Astrocyte (in vitro differentiated cells and primary cell): ENCODE measurements at regions not wholly inside any gene's neighbourhood (a gene's known extent, or its start where the extent isn't known, plus 50 kb on each side); places are given as distances from the start of the nearest gene placed in this dataset.

Experiments
- DNase-seq: peaks from one replicate; pipeline ENCODE4 v3.0.0-alpha.2; 2010; ENCODE audit warnings: low read depth
- FAIRE-seq: peaks from 2 replicates; lab custom pipeline; 2011; peaks lifted over from hg19 to GRCh38; lab: Jason Lieb, UNC
- H2AFZ ChIP-seq: 2 replicates; pipeline ENCODE4 v1.6.0; 2012; ENCODE audit warnings: low read depth, low read length, inconsistent platforms
- H3K27ac ChIP-seq: 2 replicates; pipeline ENCODE4 v1.5.1; 2011; ENCODE audit warnings: low read depth, low read length, inconsistent platforms
- H3K27me3 ChIP-seq: 2 replicates; pipeline ENCODE4 v1.6.0; 2011; ENCODE audit warnings: low read length, inconsistent platforms; ENCODE audit not compliant: insufficient read depth
- H3K36me3 ChIP-seq: 2 replicates; pipeline ENCODE4 v1.5.1; 2011; ENCODE audit warnings: low read length, inconsistent platforms; ENCODE audit not compliant: insufficient read depth
- H3K4me1 ChIP-seq: 2 replicates; pipeline ENCODE4 v1.5.1; 2011; ENCODE audit warnings: low read length, inconsistent platforms; ENCODE audit not compliant: insufficient read depth
- H3K4me2 ChIP-seq: 2 replicates; pipeline ENCODE4 v1.6.0; 2012; ENCODE audit warnings: low read length, inconsistent platforms
- H3K4me3 ChIP-seq: 2 replicates; pipeline ENCODE4 v1.5.1; 2011; ENCODE audit warnings: low read depth, mild to moderate bottlenecking, low read length, inconsistent platforms; ENCODE audit not compliant: insufficient read depth
- H3K79me2 ChIP-seq: 2 replicates; pipeline ENCODE4 v1.6.0; 2012; ENCODE audit warnings: mild to moderate bottlenecking, low read length, inconsistent platforms; ENCODE audit not compliant: insufficient read depth
- H3K9ac ChIP-seq: 2 replicates; pipeline ENCODE4 v1.6.0; 2012; ENCODE audit warnings: mild to moderate bottlenecking, low read length, inconsistent platforms
- H3K9me3 ChIP-seq: 2 replicates; pipeline ENCODE4 v1.5.1; 2012; ENCODE audit warnings: low read depth, mild to moderate bottlenecking, low read length, inconsistent platforms; ENCODE audit not compliant: insufficient read depth
- H4K20me1 ChIP-seq: 2 replicates; pipeline ENCODE4 v1.6.0; 2012; ENCODE audit warnings: low read length, inconsistent platforms; ENCODE audit not compliant: insufficient read depth
- H3K27ac Mint-ChIP-seq: one replicate; pipeline ENCODE4 v1.8.0; 2021; ENCODE audit warnings: mild to moderate bottlenecking, mixed read lengths; ENCODE audit not compliant: unreplicated experiment
- H3K27me3 Mint-ChIP-seq: one replicate; pipeline ENCODE4 v1.8.0; 2021; ENCODE audit warnings: low read depth, mixed read lengths; ENCODE audit not compliant: unreplicated experiment
- H3K36me3 Mint-ChIP-seq: one replicate; pipeline ENCODE4 v1.8.0; 2021; ENCODE audit warnings: low read depth, mixed read lengths; ENCODE audit not compliant: unreplicated experiment
- H3K4me1 Mint-ChIP-seq: one replicate; pipeline ENCODE4 v1.8.0; 2021; ENCODE audit warnings: low read depth, mixed read lengths; ENCODE audit not compliant: unreplicated experiment
- H3K4me3 Mint-ChIP-seq: one replicate; pipeline ENCODE4 v1.8.0; 2021; ENCODE audit warnings: mild to moderate bottlenecking, moderate library complexity, mixed read lengths; ENCODE audit not compliant: unreplicated experiment
- H3K9me3 Mint-ChIP-seq: one replicate; pipeline ENCODE4 v1.8.0; 2021; ENCODE audit warnings: mild to moderate bottlenecking, mixed read lengths; ENCODE audit not compliant: unreplicated experiment
- CTCF ChIP-seq: IDR thresholded peaks from 2 replicates; pipeline ENCODE4 v1.5.1; 2011; ENCODE audit warnings: low read depth, mild to moderate bottlenecking, inconsistent platforms, low read length, moderate library complexity; ENCODE audit not compliant: insufficient read depth
- EZH2 ChIP-seq: IDR thresholded peaks from 2 replicates; pipeline ENCODE4 v1.6.1; 2012; ENCODE audit warnings: mild to moderate bottlenecking, low read length, inconsistent platforms; ENCODE audit not compliant: insufficient read depth

GRCh38 chr3:84600703-84601225 lies 358.0 kb upstream of the CADM2 start:
- FAIRE-seq = no peak

GRCh38 chr3:84601303-84601702 lies 357.5 kb upstream of the CADM2 start:
- no peak overlapping the region for H3K4me2 ChIP-seq
- H2AFZ ChIP-seq = no peak overlapping the region
- H3K9ac ChIP-seq = no peak overlapping the region
- H3K4me1 Mint-ChIP-seq = peaks cover 3% of the 10 kb centered on the region
- no peaks in the 10 kb centered on the region for H4K20me1 ChIP-seq
- no peaks in the 10 kb centered on the region for H3K9me3 ChIP-seq
- no peak for FAIRE-seq
- no peak overlapping the region for H3K27ac Mint-ChIP-seq
- no peaks in the 10 kb centered on the region for H3K27me3 Mint-ChIP-seq
- no peaks in the 10 kb centered on the region for H3K27me3 ChIP-seq
- H3K36me3 ChIP-seq = no peaks in the 10 kb centered on the region
- TF ChIP-seq EZH2 = no peak
- TF ChIP-seq CTCF = no peak
- no peak overlapping the region for H3K4me3 ChIP-seq
- H3K4me1 ChIP-seq = no peaks in the 10 kb centered on the region
- no peaks in the 10 kb centered on the region for H3K9me3 Mint-ChIP-seq
- no peak overlapping the region for H3K4me3 Mint-ChIP-seq
- H3K36me3 Mint-ChIP-seq = no peaks in the 10 kb centered on the region
- no peaks in the 10 kb centered on the region for H3K79me2 ChIP-seq
- DNase-seq = no peak
- H3K27ac ChIP-seq = no peak overlapping the region

More at GRCh38 chr3:84600703-84601225, 358.0 kb upstream of the CADM2 start:
- Histone ChIP-seq H2AFZ (no peak overlapping the region), H3K79me2 (no peaks in the 10 kb centered on the region), H3K36me3 (no peaks in the 10 kb centered on the region), H3K4me1 (no peaks in the 10 kb centered on the region), H3K9ac (no peak overlapping the region), H3K9me3 (no peaks in the 10 kb centered on the region), H4K20me1 (no peaks in the 10 kb centered on the region), H3K4me2 (no peak overlapping the region), H3K27me3 (no peaks in the 10 kb centered on the region), H3K4me3 (no peak overlapping the region), H3K27ac (no peak overlapping the region)
- no peaks in the 10 kb centered on the region for H3K9me3 Mint-ChIP-seq
- H3K4me1 Mint-ChIP-seq = peaks cover 3% of the 10 kb centered on the region
- DNase-seq = no peak
- no peak overlapping the region for H3K4me3 Mint-ChIP-seq
- no peak overlapping the region for H3K27ac Mint-ChIP-seq
- no peak for TF ChIP-seq CTCF
- no peak for TF ChIP-seq EZH2
- H3K36me3 Mint-ChIP-seq = no peaks in the 10 kb centered on the region
- no peaks in the 10 kb centered on the region for H3K27me3 Mint-ChIP-seq

- no peak overlapping the region for H3K4me2 ChIP-seq
- no peak overlapping the region for H3K4me3 Mint-ChIP-seq
- H3K36me3 Mint-ChIP-seq = no peaks in the 10 kb centered on the region
Measured at GRCh38 chr3:84621823-84622222, 337.0 kb upstream of the CADM2 start.

More at GRCh38 chr3:84621823-84622222, 337.0 kb upstream of the CADM2 start:
- H3K4me1 Mint-ChIP-seq = no peaks in the 10 kb centered on the region
- Histone ChIP-seq H3K9ac (no peak overlapping the region), H3K36me3 (no peaks in the 10 kb centered on the region), H3K27me3 (no peaks in the 10 kb centered on the region), H3K79me2 (no peaks in the 10 kb centered on the region), H3K4me1 (no peaks in the 10 kb centered on the region), H4K20me1 (no peaks in the 10 kb centered on the region), H3K9me3 (peaks cover 2% of the 10 kb centered on the region), H3K4me3 (no peak overlapping the region), H2AFZ (no peak overlapping the region), H3K27ac (no peak overlapping the region)
- no peaks in the 10 kb centered on the region for H3K27me3 Mint-ChIP-seq
- FAIRE-seq = no peak
- H3K9me3 Mint-ChIP-seq = peaks cover 9% of the 10 kb centered on the region
- no peak for DNase-seq
- no peak overlapping the region for H3K27ac Mint-ChIP-seq
- TF ChIP-seq EZH2 (no peak), CTCF (no peak)
